ENCODE measurements at regions not wholly inside any gene's neighbourhood (a gene's known extent, or its start where the extent isn't known, plus 50 kb on each side); places are given as distances from the start of the nearest gene placed in this dataset.

DNA sequence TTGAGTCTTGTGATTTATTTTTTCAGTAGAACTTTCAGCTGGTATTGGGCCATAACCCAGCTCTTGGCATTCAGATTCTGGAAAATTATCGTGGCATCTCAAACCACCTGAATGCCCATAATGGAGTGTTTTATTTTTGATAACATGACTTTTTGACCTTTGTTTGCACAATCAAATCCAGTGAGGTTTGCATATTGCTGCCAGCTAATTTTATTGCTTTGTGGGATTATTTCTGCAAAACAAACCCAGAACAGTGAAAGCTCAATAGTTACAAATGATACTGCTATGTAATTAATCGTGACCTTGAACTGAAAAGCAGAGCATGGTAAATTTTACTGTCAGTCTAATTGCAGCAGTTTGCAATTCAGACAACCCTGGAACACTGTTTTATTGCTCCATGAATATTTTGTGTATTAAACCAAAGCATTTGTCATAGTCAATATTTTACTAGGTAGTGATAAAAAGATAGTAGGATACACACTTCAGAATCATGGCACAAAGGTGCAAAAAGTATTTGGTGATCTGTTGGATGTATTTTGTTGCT is 255.2 kb upstream of the NAV3 start:
- TF ChIP-seq SIN3A (IDR thresholded peaks at IDR 0.05; ENCODE audit: borderline replicate concordance, insufficient read depth, low read depth, low read length), result no peak
- TF ChIP-seq, protein P1, sequence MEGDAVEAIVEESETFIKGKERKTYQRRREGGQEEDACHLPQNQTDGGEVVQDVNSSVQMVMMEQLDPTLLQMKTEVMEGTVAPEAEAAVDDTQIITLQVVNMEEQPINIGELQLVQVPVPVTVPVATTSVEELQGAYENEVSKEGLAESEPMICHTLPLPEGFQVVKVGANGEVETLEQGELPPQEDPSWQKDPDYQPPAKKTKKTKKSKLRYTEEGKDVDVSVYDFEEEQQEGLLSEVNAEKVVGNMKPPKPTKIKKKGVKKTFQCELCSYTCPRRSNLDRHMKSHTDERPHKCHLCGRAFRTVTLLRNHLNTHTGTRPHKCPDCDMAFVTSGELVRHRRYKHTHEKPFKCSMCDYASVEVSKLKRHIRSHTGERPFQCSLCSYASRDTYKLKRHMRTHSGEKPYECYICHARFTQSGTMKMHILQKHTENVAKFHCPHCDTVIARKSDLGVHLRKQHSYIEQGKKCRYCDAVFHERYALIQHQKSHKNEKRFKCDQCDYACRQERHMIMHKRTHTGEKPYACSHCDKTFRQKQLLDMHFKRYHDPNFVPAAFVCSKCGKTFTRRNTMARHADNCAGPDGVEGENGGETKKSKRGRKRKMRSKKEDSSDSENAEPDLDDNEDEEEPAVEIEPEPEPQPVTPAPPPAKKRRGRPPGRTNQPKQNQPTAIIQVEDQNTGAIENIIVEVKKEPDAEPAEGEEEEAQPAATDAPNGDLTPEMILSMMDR (IDR thresholded peaks at IDR 0.05), result no peak
- TF ChIP-seq, protein P2, sequence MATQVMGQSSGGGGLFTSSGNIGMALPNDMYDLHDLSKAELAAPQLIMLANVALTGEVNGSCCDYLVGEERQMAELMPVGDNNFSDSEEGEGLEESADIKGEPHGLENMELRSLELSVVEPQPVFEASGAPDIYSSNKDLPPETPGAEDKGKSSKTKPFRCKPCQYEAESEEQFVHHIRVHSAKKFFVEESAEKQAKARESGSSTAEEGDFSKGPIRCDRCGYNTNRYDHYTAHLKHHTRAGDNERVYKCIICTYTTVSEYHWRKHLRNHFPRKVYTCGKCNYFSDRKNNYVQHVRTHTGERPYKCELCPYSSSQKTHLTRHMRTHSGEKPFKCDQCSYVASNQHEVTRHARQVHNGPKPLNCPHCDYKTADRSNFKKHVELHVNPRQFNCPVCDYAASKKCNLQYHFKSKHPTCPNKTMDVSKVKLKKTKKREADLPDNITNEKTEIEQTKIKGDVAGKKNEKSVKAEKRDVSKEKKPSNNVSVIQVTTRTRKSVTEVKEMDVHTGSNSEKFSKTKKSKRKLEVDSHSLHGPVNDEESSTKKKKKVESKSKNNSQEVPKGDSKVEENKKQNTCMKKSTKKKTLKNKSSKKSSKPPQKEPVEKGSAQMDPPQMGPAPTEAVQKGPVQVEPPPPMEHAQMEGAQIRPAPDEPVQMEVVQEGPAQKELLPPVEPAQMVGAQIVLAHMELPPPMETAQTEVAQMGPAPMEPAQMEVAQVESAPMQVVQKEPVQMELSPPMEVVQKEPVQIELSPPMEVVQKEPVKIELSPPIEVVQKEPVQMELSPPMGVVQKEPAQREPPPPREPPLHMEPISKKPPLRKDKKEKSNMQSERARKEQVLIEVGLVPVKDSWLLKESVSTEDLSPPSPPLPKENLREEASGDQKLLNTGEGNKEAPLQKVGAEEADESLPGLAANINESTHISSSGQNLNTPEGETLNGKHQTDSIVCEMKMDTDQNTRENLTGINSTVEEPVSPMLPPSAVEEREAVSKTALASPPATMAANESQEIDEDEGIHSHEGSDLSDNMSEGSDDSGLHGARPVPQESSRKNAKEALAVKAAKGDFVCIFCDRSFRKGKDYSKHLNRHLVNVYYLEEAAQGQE (IDR thresholded peaks at IDR 0.05; ENCODE audit: insufficient read depth in 1 of 2, low read depth in 2 of 2, low read length in 1 of 2), result no peak
- no peak for TF ChIP-seq POLR2AphosphoS5 (IDR thresholded peaks at IDR 0.05; ENCODE audit: low read depth, low read length)

Data from Panc1 (cell line).